HG03108 (cell line): ENCODE measurements at regions not wholly inside any gene's neighbourhood (a gene's known extent, or its start where the extent isn't known, plus 50 kb on each side); places are given as distances from the start of the nearest gene placed in this dataset.

Experiments used
- ATAC-seq: cut with Tn5 transposase; IDR thresholded peaks from one replicate; pipeline ENCODE4 v1.9.1; 2021; ENCODE audit warnings: moderate library complexity; ENCODE audit not compliant: unreplicated experiment

DNA sequence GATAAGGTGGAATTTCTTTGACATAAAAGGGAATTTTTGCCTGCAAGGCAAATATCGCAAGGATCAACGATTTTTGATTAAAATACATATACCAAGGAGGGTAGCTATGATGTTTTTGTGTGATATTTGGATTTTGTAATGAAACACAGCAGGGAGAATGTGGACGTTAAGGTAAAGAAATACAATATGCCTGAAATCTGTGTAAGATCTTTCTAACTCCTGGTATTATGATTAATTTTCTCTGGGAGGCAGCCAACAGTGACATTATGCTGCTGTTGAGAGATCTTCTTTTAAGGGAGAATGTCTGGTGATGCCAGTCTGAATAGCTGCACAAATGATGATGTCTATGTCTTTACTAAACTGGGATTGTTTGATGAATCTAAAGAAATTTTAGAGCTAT lies 972.2 kb downstream of the SQOR start:
- ATAC-seq = no peak

DNA sequence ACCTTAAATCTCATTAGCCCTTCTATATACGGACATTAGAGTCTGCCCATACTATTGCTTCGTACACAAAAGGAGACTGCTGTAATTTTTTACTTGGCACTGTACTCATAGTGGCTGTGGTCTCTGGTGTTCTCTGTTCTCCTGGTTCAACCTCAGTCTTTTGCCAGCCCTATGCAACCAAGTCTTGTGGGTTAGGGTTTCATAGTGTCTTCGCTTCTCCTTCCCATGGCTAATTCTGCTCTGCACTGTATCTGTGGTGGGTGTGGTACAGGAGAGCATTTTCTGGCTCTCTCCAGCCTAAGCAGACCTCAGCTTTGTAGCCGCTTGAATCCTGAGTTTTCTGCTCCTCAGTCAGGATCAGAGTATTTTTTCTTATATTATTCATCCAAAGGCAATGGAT lies 981.2 kb downstream of the SQOR start:
- no peak for ATAC-seq

DNA sequence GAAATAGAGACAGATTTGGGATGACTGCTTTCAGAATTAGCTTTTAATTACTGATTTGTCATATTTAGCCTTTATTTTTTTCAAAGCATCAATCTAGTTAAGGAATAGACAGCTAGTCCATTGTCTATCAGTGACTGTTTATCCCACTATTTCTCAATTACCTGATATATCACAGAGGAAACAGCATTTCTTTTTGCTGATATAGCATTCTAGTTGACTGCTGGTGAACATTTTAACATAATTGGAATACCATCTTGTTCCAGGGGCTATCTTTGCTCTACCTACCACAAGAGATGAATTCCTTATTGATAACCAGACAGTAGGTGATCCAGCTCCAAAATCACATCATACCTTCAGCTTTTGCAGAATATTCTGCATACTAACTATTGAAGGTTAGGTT lies 982.7 kb downstream of the SQOR start:
- no peak for ATAC-seq

DNA sequence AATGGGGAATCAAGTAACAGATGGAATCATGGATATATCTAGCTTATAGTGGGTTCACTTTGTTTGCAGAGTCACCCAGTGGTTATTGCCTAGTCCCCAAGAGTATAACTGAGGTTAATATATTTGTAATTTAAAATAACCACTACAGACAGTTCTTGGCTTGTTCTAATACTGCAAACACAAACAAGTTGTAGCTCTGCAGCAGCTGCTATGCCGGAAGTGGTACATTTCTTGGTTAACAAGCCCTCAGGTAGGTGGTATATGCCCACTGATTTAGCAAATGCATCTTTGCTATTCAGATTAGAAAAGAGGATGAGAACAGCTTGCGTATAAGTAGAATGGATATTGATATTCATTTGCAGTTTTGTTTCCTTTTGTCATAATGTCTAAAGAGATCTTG lies 984.2 kb downstream of the SQOR start:
- ATAC-seq = no peak

DNA sequence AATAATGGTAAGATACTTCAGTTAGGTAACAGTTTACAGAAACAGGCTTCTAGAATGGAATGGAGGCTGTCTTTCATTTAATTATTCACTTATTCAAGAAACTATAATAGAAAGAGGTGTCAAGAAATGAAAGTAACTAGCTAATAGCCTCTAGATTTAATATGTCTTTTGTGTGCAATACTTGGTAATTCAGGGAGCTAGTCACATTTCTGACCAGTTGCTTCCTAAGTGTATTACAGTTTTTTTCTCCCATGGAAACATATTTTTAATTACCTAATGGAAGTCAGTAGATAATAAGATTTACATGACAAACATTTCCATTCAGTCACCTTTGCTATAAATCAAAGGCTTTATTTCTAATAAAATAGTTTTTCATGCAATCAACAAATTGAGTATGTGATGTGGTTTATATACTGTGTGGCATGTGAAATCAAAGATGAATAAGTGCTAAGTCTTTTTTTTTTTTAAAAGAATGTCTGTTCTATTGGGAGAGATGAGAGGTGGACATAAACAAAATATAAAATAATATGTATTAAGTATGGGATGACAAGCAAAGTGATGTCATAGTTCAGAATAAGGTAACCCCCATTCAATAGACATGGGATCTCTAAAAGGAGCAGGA lies 985.7 kb downstream of the SQOR start:
- no peak for ATAC-seq

DNA sequence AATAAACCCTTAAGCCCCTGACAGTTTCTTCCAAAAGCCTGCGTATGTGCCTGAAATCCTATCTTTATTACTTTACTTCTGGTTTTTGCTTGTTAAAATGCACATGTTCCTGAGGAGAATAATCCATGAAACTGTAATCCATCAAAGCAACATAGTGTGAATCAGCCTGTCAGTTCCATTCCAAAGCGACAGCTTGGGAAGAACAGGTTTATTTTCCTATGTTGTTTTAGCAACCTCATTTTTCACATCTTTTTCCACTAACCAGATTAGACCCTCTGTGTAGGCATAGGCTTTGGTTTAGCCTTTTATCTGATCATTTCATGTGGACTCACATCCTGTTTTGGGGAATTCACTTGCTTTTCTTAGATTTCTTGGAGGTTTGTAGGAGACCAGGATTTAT lies 988.0 kb downstream of the SQOR start:
- no peak for ATAC-seq

DNA sequence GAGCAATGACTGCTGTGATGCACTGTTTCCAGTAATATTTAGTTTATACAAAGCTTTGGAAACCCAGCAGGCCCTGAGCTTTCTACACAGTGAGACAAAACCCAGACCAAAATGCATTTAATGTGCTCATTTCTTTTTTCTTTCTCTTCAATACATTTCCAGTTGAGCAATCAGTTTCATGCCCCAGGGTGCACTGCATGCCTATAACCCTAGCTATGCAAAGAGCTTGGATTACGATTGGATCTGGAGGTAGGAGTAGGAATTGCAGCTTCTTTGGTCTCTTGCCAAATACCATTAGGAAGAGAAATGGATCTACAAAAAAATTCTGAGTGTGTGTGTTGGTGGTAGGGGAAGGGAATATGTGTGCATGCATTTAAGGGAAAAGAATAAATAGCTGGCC lies 1001.4 kb downstream of the SQOR start:
- ATAC-seq = no peak

DNA sequence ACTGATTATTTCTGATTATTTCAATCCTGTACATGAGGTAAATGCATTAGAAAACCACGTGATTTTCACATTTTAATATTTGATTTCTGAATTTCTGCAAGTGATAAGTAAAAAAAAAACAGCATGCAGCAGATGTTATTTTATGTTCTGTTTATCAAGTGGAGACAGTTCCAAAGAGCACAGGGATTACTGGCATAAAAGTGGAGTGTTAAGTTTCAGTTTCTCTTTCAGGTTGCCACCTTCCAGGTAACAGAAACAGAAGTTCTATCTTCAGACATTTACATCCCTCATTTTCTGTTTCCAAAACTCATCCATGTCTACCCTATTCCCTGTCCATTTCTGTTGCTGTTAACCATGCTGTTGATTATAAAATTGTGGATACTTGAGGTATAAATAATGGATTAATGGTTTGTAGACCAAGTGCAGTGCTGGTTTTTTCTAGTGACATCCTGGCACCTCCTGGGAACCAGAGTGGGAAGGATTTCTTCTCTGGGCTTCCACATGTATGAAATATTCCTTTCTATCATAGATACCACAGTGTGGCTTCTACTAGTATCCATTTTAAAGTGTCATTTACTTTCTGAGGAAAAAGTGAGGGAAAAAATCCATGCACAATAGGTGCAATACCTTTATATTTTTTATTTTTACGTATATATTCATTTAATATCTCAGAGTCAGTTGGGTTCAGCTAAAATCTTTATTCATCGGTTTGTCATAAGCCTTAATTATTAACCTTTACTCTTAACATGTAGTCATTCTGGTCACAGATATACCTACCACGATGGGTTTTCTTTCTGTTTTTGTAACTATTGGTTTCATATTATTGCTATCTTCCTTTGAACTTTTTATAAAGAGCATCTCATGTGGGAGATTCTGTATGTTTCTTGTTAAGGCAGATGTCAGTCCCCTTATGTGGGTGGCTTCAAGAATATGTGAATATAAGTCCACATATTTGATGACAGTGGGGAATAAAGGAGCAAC lies 1010.0 kb downstream of the SQOR start:
- ATAC-seq = no peak

DNA sequence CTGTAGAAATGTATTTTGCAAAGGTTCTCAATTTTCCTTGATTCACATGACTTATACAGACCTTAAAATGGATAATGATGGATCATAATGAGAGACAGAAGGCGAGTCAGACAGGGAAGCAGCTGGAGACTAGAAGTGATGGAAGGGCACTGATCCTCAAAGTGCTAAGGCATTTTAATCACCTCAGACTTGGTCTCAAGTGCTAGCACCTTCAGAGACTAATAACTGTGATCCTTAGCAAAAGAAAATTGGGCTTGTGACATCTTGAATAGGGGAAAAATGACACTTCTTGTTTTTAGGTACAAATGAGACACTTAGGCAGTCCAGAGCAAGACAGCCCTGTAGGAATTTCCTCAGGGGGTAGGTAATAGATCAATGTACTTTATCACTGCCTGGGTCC lies 1011.7 kb downstream of the SQOR start:
- no peak for ATAC-seq

DNA sequence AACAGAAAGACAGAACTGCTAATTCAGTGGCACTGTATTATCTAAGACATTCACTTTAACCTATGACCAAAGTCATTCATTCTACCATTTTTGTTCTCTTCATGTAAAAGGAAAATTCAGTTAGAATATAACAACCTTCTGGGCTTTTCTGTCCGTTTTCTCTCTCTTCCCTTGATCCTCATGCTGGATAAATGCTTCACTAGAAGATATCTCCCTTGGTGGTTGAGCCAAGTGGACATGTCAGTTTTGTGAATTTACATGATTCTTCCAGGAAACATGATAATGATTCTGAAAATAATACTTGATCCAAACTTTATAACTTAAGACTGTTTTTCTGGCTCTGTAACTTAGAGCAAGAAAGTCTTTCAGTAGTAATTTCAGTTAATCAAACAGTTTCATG lies 1012.2 kb downstream of the SQOR start:
- no peak for ATAC-seq

DNA sequence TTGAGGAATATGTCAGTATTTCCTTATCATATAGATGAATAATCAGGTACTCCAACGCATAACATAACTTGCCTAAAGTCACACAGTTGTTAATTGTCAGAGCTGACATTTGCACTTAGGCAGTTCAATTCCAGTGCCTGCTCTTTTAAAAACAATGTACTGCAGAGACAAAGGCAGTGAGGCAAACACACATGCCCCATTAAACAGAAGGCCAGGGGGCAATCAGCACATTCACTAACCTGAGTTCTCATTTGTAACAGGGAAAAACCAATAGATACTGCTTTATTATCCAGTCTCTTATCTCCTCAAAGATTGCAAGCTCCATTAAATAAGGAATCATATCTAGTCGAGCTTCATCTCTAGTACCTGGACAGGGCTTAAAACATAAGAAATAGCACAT lies 1017.4 kb downstream of the SQOR start:
- ATAC-seq = no peak

DNA sequence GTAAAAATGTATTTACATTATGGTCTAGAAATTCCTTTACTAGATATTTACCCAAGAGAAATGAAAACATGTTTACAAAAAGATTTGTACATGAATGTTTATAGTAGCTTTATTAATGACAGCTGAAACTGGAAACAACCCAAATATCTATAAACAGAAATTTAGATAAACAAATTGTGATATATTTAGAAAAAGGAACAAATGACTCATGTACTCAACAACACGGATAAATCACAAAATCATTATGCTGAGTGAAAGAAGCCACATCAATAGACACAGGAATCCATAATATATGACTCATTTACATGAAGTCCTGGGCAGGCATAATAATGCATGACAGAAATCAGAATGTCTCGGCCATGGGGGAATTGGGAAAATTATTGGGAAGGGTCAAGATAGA lies 1020.2 kb downstream of the SQOR start:
- ATAC-seq = no peak

DNA sequence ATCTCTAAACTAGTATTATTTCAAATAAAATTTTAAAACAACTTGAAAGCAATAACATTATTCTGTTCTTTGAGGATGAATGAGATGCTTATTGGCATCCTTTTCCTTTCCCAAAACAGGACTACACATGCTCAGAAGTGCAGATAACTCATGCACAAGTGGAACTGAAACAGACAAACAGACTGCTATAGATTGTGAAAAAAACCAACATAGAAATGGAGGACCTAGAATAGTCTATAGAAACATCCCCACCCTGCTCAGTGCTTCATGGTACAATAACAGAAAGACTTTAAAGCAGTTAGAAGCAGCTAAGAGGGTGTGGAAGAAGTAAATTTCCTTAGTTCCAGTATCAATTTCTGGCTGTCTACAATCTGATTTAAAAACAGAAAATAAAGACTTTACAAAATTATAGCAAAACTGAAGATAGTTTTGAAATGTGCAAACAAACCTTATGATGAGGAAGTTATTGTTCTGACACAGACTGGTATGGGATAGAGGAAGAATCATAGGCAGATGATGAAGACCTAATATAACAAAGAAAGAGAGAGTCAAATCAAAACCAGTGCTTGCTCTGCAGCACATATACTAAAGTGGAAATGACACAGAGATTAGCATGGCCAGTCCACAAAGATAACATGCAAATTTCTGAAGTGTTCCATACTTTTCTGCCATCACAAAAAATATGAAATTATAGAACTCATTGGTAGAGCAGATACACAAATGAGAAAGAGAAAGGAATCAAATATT lies 1025.4 kb downstream of the SQOR start:
- ATAC-seq = no peak

DNA sequence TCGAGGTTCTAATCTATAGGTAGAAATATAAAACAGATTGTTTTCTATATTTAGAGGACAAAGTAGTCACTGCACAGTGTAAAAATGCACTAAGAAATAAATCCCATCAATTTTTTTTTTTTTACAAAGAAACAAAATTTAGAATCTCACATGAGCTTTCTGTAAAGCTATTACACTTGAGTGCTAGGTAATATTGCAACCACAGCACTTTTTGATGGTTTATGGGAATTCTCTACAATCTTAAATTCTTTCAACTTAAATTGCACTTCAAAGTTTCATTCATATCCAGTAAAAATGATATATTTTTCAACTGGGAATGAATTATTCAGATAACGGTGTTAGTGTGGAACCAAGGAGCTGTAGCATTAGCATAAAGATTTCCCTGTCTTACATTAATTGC lies 1035.4 kb downstream of the SQOR start:
- no peak for ATAC-seq

DNA sequence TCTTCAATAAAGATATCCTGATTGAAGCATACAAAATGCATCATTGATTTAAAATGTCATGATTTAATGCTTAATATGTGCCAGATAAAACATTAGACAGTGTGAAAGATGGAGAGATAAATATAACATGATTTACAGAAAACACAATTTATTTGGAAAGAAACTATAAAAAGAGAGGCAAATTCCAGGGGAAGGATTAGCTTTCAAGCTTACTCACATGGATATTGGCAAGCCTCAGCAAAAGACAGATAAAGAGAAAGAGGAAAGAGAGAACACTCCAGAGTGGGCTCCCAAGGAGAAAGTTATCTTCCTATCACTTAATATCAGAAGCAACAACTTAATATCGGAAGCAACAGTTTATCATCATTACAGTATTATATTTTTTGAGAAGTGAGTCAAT lies 1036.5 kb downstream of the SQOR start:
- ATAC-seq = no peak

DNA sequence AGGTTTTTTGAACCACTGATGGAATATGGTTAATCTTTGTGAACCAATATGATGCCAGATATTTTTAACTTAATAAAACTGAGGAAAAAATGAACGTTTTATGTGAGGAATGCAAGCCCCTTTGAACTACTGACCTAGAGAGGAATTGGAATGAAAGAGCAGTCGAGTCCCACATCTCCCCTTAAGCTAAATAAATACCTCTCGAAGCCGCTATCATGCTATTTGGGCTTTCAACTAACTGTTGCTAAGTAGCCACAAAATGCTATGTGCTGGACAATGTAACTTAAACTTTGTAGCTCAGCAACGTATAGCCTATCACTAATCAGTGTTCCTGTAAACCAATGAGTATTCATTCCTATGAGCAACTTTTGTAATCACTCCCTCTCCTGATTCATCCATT lies 1037.2 kb downstream of the SQOR start:
- no peak for ATAC-seq

DNA sequence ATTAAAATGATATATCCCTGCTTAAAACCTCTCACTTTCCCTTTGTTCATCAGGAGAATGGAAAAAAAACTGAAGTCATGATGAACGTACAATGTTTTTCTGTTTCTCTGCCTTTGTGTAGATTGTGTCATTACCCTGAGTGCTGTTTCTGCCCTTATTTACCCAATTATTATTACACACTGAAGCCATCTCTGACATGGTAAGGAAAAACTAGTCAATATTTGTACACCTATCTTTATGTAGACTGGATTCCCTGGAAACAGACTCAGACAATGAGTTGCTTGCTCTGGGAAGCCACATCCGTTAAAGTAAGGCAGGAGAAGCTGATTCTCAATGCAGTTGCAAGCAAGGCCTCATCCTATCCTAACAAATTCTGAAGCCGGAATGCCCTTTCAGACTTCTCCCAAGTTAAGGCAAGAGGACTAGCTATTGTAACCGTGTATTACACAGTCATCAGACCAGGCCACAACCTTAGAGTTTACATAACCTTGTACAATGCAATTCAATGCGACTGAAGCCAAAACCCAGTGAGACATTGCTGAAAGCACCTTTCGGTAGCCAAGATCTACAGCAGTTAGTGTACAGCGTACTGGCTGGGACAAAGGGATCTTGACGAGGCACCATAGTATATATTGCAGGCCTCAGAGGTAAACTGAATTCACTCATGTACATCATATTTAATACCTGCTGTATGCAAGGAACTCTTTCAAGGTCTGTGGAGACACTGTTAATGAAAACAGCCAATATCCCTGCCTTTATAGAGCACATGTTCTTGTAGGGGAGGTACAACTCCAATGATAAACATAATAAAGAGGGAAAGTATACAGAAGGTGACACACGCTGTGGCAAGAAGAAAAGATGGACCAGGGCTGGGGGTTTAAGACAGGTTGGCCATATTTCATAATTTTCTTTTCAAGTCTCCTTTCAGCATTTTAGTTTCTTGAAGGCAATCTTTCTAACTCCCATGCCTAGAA lies 1040.8 kb upstream of the SEMA6D start:
- ATAC-seq = no peak

DNA sequence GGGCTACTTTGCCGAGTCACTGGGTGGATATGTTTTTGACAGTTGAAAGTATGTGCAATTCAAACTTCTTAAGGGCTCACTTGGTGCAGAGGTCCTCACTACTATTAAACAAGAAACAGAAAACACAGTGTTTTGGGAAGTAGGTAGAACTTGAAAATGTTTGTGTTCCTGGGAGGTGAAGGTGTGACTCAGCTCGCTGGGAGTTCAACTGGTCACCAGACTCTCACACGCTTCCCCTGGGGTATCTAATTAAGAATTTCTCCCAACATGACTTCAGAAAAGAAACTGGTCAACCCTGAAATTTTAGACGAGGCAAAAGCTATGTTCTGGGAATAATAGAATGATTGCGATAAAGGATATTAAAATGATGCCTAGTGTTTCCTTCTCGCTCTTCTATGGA lies 1039.8 kb upstream of the SEMA6D start:
- no peak for ATAC-seq

DNA sequence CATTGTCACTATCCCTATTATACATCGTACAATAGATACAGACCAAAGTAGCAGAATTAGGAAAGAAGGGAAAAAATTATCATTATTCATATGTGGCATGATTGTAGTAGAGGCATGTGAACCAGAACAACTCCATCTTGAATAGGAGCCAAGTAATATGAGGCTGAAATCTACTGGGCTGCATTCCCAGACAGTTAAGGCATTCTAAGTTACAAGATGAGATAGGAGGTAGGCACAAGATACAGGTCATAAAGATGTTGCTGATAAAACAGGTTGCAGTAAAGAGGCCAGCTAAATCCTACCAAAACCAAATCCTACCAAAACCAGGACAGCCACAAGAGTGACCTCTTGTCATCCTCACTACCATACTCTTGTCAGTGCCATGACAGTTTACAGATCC lies 1035.4 kb upstream of the SEMA6D start:
- ATAC-seq = no peak

DNA sequence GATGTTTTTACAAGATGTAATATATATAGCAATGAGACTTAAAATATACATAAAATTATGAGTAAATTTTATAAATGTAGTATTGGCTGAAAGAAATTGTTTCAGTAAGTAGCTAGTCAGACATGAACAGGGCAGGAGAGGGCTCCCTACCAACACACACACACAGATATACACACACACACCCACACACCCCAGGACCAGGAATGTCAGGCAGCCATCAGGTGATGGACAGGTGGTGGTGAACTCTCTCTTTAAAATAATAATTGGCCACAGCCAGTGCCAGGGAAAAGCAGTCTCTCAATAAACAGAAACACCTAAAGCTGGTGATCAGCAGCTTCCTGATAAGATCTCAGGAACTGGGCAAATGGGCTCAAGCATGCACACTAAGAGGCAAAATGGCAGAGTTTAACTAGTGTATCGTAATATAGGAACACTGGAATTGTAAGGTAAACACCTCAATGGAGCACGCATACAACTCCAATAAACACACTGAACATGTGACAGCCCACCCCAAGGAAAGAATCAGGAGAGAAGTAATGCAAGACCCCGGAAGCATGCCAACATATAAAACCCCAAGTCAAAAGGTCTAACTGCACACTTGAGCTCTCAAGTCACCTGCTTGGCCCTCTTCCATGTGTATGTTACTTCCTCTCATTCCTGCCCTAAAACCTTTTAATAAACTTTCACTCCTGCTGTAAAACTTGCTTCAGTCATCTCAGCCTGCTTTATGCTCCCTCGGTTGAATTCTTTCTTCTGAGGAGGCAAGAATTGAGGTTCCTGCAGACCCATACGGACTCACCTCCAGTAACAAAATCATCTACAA lies 1034.1 kb upstream of the SEMA6D start:
- ATAC-seq = no peak
